BE2C (cell line): ENCODE measurements at regions not wholly inside any gene's neighbourhood (a gene's known extent, or its start where the extent isn't known, plus 50 kb on each side); places are given as distances from the start of the nearest gene placed in this dataset.

Experiments
- DNase-seq: peaks from one replicate; pipeline ENCODE4 v3.0.0-alpha.2; 2020
- H3K27me3 ChIP-seq: fragments of 250-450 bp; sonication (Bioruptor Pico); 2 replicates; pipeline ENCODE4 v1.5.1; 2020; ENCODE audit warnings: mild to moderate bottlenecking
- H3K36me3 ChIP-seq: fragments of 250-450 bp; sonication (Bioruptor Pico); 2 replicates; pipeline ENCODE4 v1.5.1; 2020; ENCODE audit warnings: mild to moderate bottlenecking
- H3K4me1 ChIP-seq: fragments of 250-450 bp; sonication (Bioruptor Pico); 2 replicates; pipeline ENCODE4 v1.5.1; 2020
- H3K4me3 ChIP-seq: 2 replicates; pipeline ENCODE4 v1.5.1; 2011; ENCODE audit warnings: low read depth, low read length
- H3K9me3 ChIP-seq: fragments of 250-450 bp; sonication (Bioruptor Pico); 2 replicates; pipeline ENCODE4 v1.5.1; 2020
- CTCF ChIP-seq: IDR thresholded peaks from 2 replicates; pipeline ENCODE4 v1.5.1; 2012; ENCODE audit warnings: mild to moderate bottlenecking, low read depth, low read length

GRCh38 chr2:180219491-180219890, 212.4 kb upstream of the CWC22 start:
- H3K36me3 ChIP-seq: no peaks in the 10 kb centered on the region
- H3K4me3 ChIP-seq: no peak overlapping the region
- no peak for TF ChIP-seq CTCF
- no peak for DNase-seq
- no peaks in the 10 kb centered on the region for H3K27me3 ChIP-seq
- H3K4me1 ChIP-seq: no peaks in the 10 kb centered on the region
- H3K9me3 ChIP-seq: no peaks in the 10 kb centered on the region

- no peaks in the 10 kb centered on the region for H3K9me3 ChIP-seq
- no peak for DNase-seq
- TF ChIP-seq CTCF: no peak
- no peaks in the 10 kb centered on the region for H3K36me3 ChIP-seq
- H3K4me3 ChIP-seq: no peak overlapping the region
- H3K27me3 ChIP-seq: no peaks in the 10 kb centered on the region
- no peaks in the 10 kb centered on the region for H3K4me1 ChIP-seq
Observed at GRCh38 chr2:180208841-180209240, 201.7 kb upstream of the CWC22 start.

- Histone ChIP-seq H3K4me1 (no peaks in the 10 kb centered on the region), H3K36me3 (no peaks in the 10 kb centered on the region)
- no peak for TF ChIP-seq CTCF
Observed at GRCh38 chr2:180205621-180206235, 198.6 kb upstream of the CWC22 start.

GRCh38 chr2:180203972-180204371, 196.9 kb upstream of the CWC22 start:
- Histone ChIP-seq H3K4me3 (no peak overlapping the region), H3K36me3 (no peaks in the 10 kb centered on the region), H3K27me3 (no peaks in the 10 kb centered on the region), H3K4me1 (no peaks in the 10 kb centered on the region), H3K9me3 (no peaks in the 10 kb centered on the region)
- no peak for DNase-seq
- no peak for TF ChIP-seq CTCF

More at GRCh38 chr2:180205621-180206235, 198.6 kb upstream of the CWC22 start:
- no peak for DNase-seq
- Histone ChIP-seq H3K9me3 (no peaks in the 10 kb centered on the region), H3K4me3 (no peak overlapping the region), H3K27me3 (no peaks in the 10 kb centered on the region)

GRCh38 chr2:180202467-180202951, 195.4 kb upstream of the CWC22 start:
- DNase-seq: no peak
- no peak for TF ChIP-seq CTCF
- Histone ChIP-seq H3K4me1 (no peaks in the 10 kb centered on the region), H3K4me3 (no peak overlapping the region), H3K9me3 (no peaks in the 10 kb centered on the region), H3K27me3 (no peaks in the 10 kb centered on the region), H3K36me3 (no peaks in the 10 kb centered on the region)

- no peaks in the 10 kb centered on the region for H3K36me3 ChIP-seq
- no peaks in the 10 kb centered on the region for H3K27me3 ChIP-seq
- DNase-seq: no peak
- TF ChIP-seq CTCF: no peak
- no peaks in the 10 kb centered on the region for H3K4me1 ChIP-seq
- H3K9me3 ChIP-seq: no peaks in the 10 kb centered on the region
- no peak overlapping the region for H3K4me3 ChIP-seq
Observed at GRCh38 chr2:180196419-180196977, 189.4 kb upstream of the CWC22 start.
